Suprapubic skin (tissue), 4 donors: ENCODE measurements at regions not wholly inside any gene's neighbourhood (a gene's known extent, or its start where the extent isn't known, plus 50 kb on each side); places are given as distances from the start of the nearest gene placed in this dataset.

ENCODE experiments used
- EP300 ChIP-seq: sonication (generic); formaldehyde crosslinking; IDR thresholded peaks from one replicate; pipeline ENCODE4 v1.6.1; 2017; ENCODE audit warnings: antibody characterized with exemption
- POLR2A ChIP-seq, 2 donors: fragments of 450-650 bp; IDR thresholded peaks; one replicate each; pipeline ENCODE4 v1.6.1; 2017; ENCODE audit warnings: antibody characterized with exemption in 2 of 2, mild to moderate bottlenecking in 2 of 2, moderate library complexity in 2 of 2
- POLR2AphosphoS5 ChIP-seq, 3 donors: sonication (generic); formaldehyde crosslinking; IDR thresholded peaks; one replicate each; pipeline ENCODE4 v1.6.1; 2017; ENCODE audit warnings: antibody characterized with exemption in 3 of 3
- TF ChIP-seq, protein P1 (sequence below), 2 donors: fragments of 200-600 bp in 1 of 2; fragments of 450-650 bp in 1 of 2; sonication (generic) in 1 of 2; IDR thresholded peaks; one replicate each; pipeline ENCODE4 v1.5.1; 2016 to 2019; ENCODE audit warnings: antibody characterized with exemption in 2 of 2, mild to moderate bottlenecking in 1 of 2, moderate library complexity in 1 of 2

DNA sequence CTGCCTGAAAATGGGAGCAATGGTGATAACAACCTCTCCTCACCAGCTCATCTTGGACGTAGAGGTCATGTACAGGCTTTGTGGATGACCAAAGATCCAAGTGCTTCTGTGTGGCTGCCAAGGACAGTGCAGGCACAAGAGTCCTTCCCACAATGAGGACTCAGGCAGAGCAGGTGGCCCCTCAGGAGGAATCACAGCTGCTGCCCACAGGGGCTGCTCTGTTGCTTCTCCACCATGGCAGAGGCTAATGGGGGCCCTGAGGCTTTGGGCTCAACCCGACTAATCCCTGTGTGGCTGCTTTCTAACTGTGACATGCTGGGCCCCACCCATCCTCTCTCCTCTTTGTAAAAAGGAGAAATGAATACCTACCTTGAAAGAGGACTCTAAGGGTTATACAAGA is 58.1 kb upstream of the MRPS22 start:
- no peak for TF ChIP-seq POLR2A (IDR thresholded peaks at IDR 0.05)
- TF ChIP-seq, protein P1, sequence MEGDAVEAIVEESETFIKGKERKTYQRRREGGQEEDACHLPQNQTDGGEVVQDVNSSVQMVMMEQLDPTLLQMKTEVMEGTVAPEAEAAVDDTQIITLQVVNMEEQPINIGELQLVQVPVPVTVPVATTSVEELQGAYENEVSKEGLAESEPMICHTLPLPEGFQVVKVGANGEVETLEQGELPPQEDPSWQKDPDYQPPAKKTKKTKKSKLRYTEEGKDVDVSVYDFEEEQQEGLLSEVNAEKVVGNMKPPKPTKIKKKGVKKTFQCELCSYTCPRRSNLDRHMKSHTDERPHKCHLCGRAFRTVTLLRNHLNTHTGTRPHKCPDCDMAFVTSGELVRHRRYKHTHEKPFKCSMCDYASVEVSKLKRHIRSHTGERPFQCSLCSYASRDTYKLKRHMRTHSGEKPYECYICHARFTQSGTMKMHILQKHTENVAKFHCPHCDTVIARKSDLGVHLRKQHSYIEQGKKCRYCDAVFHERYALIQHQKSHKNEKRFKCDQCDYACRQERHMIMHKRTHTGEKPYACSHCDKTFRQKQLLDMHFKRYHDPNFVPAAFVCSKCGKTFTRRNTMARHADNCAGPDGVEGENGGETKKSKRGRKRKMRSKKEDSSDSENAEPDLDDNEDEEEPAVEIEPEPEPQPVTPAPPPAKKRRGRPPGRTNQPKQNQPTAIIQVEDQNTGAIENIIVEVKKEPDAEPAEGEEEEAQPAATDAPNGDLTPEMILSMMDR (IDR thresholded peaks at IDR 0.05): no peak
- TF ChIP-seq POLR2AphosphoS5 (IDR thresholded peaks at IDR 0.05): no peak
- no peak for TF ChIP-seq EP300
